HG03457 (cell line): ENCODE measurements at regions not wholly inside any gene's neighbourhood (a gene's known extent, or its start where the extent isn't known, plus 50 kb on each side); places are given as distances from the start of the nearest gene placed in this dataset.

Source experiments
- ATAC-seq: cut with Tn5 transposase; IDR thresholded peaks from one replicate; pipeline ENCODE4 v1.9.1; 2021; ENCODE audit warnings: moderate number of reproducible peaks; ENCODE audit not compliant: unreplicated experiment

DNA sequence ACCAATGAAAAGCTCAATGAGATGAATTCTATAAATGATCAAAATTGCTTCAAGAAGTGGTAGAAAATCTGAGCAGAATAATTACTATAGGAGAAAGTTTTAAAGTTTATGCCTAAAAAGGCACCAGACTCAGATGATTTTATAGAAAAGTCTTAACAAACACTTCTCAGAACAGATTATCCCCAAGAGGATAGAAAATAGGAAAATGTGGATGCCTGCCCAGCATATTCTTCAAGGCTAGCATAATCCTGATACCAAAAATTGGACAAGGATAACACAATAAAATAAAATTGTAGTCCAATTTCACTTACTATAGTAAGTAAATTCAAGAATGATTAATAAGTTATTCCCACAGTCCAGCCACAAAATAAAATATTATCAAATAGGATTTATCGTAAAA is 397.0 kb downstream of the NR2F1-AS1 start:
- ATAC-seq: no peak

DNA sequence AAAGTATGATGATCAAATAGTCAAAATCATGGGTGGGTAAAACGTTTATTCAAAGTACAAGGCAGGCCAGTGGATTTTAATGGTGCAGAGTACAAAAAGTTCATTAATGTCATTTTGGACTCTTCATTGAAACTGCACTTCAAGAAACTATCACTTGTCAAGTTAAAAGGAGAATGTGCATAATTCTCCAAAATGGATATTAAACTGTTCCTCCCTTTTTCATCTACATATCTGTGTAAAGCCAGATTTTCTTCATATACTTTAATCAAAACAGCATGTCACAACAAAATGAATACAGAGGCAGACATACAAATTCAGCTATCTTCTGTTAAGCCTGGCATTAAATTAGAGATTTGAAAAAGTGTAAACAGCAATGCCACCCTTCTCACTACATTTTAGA is 401.6 kb downstream of the NR2F1-AS1 start:
- no peak for ATAC-seq

DNA sequence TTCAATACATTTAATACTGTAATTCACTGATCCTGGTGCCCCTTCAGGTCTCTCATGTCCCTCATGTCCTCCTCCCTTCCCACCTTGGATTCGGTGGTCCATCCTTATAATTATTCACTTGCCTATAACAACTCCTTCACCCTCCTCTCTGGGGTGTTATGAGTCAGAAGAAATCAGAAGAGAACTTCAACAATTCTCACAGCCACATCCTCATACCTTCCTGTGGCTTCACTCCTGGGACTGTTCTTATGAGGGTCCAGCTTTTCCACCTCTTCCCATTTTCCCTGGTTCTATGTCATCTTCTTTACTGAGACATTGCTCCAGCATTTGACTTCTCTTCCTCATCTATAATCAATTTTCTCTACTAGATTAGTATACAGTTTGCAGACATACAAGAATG is 406.1 kb downstream of the NR2F1-AS1 start:
- no peak for ATAC-seq

DNA sequence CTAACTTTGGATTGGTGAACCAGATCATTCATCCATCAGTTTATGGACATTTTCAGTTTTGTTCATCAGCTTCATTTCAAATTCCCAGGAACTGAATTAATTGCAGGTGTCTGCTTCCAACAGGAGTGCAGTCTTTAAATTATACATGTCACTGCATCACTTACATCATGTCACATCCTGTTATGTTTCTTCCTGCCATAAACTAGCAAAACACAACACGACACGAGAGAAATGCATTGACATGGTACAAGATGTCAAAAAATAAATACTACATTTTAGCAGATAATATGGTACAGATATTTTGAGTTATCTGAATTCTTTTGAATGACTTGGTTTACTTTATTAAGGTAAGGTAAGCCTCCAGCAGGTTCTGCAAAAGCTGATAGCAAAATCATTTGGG is 415.5 kb downstream of the NR2F1-AS1 start:
- ATAC-seq: no peak

DNA sequence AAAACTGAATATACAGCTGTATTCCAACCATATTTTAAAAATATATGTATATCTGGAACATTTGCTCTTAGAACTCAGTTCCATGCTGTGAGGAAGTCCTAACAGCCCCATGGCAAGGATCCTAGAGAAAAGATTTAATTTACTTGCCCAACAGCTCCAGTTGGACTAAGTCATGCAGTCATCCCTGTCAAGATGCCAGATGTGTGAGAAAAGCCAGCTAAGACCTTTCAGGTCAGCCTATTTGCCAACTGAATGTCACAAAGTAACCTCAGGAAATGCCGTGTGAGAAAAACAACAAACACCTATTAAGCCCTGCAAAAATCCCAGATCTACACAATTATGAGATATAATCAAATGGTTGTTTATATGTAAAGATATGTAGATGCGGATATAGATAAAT is 416.3 kb downstream of the NR2F1-AS1 start:
- no peak for ATAC-seq

DNA sequence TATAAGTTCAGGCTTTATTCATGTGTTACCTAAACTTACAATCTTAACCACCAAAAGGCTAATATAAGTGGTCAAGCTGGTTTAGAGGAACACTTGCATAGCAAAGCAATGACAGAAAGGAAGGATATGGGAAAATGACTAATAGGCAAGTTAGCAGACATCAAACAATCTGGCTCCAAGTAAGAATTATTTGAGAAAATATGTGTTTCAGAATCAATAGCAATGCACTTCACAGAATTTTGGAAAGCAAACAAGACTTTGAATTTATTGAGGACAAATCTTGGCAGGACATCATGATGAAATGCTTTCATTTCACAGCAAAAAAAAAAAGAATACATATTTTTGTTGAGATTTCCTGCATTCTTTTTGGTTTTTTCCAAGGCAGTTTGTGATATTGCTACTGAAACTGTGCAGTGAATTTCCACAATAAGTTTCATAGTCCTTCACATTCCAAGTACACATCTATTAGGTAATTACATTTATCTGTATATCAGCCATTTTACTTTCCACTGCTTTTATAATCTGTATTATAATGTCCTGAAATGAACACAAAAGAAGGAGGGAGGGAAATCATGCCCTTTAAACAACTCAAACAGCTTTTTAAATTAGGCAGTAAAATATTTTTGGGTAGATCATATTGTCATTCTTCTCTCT is 417.9 kb downstream of the NR2F1-AS1 start:
- no peak for ATAC-seq

DNA sequence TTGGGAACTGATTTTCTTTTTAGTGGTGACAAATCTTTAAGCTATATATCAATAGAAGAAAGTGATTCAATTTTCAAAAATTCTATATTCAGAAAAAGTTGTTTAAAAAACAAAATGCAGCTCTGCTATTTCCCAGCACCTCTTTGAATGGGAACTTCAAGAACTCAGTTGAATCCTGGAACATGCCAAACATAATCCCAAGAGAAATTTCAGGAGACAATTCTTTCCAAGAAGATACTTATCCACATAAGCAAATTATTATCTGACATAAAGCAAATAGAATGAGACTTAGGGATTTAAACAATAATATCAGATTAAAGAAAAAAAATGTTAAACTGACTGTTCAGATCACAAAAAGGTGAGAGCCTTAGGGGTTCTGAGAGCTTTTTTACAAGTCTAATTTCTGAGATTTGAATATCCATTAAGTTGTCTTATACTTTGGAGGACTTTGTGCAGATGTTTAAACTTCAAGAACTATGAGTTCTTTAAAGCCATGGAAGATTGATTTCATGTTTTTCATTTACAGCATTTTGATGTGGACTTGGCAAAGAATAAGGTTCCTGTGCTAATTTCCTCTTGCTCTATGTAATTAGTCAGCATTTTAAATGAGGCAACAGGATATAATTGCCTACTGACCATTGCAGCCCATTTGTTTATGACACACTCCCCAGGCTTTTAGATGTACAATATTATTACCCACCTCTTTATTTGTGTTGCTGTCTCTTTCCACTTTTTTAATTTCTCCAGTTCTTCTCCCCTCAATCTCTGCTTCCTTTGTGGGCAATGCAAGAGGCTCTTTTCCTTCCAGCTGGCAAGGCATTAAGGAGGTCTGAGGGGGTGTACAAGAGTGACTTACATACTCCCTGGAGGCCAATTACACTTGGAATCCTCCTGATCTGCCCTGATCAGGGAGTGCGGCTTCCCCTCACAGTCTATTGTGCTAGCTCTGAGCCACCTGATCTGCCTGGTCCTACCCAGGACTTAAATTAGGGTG is 419.1 kb downstream of the NR2F1-AS1 start:
- ATAC-seq: no peak

DNA sequence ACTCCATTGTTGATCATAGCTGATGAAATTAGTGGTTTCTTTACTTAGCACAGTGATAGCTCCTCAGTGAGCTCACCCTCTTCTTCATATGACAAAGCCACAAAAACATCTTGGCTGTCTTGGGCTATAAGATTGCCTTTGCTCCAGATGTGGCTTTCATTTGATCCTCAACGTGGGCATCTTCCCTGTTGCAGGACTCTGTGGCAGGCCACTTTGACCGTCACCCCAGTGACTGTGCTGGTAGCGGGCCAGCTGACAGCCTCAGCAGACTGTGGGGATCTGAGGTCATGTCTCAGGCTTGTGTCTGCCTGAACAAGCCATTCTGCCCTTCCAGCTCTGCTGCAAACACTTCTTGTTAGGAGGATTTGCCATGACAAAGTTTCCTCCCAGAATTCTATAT is 422.2 kb downstream of the NR2F1-AS1 start:
- no peak for ATAC-seq

DNA sequence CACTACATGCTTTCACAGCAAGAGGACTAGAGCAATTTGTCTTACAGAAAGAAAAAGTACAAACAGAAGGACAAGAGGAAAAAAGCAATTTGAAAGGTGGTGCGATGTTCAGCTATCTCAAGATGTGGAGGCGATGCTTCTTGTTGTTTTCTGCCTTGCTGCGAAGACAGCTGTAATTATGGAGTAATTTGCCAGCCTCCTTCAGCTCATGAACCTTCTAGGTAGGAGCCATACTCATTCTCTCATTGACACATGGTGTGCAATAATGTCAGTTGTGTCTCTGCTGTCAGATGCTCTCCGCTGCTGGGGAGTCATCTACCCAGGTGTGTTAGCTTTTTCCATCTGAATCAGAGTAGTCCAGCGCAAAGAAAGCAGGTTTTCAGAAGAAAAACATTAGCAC is 424.5 kb downstream of the NR2F1-AS1 start:
- ATAC-seq: no peak

DNA sequence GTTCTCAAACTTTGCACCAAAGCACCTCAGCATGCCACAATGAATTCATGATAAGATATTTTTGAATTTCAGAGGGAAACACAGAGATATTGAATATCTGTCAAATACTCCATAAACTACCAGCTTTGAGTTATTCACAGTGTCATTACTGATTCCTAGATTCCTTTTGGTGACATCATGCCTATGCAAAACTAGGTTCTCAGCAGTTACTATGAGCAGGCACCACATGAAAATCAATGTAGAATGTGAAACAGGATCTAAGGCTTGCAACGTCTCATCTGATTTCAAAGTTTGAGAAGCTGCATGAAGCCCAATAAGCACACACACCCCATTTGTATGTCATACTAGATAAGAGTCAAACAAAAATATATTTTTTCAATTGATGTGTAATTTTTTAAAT is 426.5 kb downstream of the NR2F1-AS1 start:
- no peak for ATAC-seq

DNA sequence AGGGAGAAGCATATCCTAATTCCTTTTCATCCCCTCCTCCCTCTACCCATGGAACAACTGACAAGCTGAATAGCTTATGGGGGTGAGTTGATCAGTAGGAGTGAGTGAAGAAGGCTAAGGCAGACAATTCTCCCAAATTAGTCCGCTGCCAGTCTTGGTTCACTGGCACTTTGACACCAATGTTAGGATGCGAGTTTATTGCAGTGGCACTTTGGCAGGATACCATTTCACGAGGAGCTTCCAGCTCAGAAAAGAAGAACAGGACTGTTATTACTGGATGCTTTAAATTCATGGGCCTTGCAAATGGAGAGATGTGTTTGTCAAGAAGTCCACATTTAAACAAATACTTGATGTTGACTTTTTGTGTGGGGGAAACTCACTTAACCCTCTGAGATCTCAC is 427.6 kb downstream of the NR2F1-AS1 start:
- ATAC-seq: no peak

DNA sequence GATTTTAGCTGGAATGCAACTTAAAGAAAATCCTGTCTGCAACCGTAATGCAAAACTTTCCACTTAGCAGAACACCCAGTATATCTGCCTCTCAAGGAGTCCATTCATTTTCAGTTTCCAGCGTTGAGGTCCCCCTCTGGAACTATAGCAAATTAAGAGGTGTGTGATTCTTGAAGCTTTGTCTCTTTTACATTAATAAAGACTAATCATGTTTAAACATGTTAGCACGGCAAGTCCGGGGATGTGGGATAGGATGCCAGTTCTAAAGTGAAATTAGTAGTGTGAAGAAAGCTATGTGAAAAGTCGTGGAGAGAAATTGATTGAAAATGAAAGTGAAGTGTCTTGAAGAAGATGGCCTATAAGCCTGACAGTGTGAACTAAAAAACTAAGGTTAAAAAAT is 429.1 kb downstream of the NR2F1-AS1 start:
- ATAC-seq: no peak

DNA sequence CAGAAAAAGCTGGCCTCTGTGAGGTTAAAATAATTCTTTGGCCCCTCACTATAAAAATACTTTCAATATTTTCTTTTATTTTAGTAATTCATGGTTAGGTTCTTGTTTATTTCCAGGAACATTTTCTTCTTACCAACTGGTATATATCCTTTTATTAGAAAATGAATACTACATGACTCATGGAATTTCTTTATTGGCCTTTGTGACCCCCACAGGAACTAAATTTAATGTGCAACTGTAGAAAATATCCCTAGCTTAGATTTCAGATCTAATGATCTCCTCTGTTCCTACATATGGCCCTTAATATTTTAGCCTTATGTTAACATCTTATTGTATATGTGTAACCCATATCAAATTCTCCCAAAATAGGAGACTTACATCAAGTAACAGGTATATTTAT is 429.9 kb downstream of the NR2F1-AS1 start:
- ATAC-seq: no peak

DNA sequence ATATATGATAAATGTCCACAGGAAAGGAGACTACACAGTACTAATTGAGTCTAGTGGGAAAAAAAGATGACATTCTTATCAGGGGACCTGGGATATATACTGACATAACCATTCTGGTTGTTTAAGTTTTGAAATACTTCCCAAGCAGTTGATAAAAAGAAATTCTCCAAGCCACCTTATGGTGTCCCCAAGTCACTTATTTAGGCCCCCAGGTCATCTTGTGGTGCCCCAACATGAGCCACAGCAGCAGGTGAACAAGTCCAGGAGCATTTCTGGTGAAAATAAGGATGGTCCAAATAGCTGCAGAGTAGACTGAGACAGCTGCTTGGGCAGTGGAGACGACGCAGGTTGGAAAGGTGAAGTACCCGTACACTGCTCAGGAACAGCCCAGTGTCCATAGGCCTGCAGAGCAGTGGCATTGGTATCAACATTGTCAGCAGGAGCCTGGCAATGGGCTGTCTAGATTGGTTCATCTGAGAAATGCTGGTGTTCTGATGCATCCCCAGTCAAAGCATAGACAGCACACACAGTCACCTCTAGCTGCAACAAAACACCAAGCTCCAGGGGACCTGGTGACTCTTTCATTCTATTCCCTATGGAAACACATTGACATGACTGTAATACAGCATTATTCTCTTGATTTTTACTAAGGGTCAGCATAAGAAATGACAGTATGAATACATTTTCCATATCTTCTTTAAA is 430.6 kb downstream of the NR2F1-AS1 start:
- no peak for ATAC-seq

DNA sequence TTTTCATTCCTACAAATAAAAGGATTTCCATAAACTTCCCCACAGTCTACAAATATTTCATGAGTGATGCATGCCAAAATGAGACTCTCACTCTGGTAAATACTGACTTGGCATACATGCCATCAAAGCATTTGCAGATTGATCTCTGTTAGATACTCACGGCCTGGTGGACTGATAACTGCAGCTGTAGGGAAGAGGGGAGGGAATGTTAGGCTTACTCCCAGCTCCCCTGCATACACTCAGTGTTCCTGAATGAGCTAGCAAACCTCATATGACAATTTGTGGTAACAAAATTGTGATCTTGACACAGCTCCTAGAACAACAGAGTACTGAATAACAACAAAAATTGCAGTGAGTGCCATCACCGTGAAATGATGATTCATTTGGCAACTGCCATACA is 435.3 kb downstream of the NR2F1-AS1 start:
- no peak for ATAC-seq

DNA sequence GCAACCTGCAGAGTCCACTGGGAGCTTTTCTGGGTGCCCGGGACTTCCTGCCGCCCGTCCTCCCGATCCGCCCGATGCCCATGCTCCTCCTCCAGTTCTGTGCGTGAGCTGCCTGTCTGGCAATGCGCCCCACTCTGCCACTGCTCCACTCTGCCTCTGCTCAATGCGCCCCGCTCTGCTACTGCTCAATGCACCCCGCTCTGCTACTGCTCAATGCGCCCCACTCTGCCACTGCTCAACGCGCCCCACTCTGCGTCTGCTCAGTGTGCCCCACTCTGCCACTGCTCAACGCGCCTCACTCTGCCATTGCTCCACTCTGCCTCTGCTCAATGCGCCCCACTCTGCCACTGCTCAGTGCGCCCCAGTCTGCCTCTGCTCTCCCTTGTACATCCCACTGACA is 436.0 kb downstream of the NR2F1-AS1 start:
- no peak for ATAC-seq

DNA sequence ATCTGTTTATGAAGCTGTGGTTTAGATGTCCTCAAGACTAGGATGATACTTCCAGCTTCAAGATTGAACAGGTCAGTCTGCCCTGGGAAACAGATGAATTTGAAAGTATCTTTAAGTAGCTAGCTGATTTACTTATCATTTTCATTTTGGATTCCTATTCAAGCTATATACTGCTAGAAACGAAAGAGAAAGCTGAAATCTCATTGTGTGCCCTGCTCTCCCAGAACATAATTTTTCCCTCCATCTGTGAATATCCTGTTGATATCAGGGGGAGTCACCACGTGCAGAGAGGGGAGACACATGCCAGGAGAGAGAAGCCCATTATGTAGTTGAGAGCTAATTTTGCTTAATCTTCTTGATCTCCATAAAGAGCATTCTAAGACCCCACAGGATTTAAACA is 439.1 kb downstream of the NR2F1-AS1 start:
- no peak for ATAC-seq

DNA sequence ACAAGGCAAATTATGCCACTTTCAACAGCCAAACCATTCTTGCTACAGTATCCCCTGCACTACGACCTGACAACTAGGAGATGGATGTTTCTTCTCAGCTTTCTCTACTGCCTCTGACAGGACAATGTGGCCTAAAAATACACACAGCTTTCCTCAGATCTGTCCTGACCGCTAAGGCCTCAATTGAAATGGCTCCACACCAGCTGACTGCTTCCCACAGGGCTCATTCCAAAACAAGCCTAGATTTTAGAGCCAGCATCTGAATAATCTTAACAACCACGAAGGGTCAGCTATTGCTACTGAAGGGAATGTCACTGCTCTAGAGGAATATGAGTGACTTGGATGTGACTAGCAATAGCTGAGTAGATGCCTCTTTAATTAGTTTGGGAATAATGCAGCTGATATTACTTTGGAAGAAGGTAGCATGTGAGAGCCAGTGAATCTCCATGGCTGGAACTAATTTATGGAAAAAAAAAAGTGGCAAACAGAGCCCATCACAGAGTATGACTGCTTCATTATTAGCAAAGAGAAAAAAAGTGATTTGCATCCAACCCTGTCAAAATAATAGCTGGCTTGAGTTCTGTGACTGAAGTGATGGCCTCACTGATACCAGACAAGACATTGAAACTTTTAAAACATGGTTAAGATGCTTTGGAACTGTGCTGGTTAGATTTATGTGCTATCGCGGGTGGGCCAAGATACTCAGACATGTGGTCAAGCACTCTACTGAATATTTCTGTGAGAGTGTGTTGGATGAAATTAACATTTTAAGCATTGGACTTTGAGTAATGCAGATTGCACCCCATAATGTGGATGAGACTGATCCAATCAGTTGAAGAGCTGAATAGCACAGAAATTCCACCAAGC is 450.2 kb downstream of the NR2F1-AS1 start:
- ATAC-seq: no peak

DNA sequence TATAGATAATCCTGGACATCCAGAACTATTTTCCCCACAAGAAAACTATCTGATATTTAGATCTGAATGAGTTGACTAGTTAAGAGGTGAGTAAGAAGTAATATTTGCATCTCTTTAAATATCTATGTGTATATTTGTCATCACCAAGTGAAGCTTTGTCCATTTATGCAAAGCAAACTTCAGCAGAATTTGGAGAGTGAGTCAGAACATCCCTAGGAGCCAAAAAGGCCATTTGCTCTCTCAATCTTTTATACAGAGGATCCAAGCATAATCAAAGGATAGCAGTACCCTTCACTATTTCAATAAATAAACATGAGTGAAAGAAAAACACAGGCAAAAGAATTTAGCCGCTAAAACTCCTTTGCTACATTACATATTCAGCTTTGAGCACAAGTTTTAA is 454.4 kb downstream of the NR2F1-AS1 start:
- ATAC-seq: no peak

DNA sequence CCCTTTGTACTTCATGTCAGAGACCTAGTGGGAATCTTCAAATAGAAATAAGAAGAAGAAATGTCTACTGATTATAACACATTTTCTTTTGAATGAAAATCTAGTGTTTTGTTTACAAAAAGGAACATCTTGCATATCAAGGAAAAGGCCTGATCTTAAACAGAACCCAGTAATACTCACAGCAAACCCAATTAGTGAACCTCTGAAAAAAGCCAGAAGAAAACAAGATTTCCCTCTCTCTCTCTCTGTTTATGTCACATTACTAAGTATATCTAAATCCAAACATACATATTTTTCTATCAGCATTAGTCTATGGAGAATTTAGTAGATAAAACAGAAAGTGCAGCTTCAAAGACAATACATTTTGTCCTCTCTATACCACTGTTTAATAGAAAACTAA is 457.9 kb downstream of the NR2F1-AS1 start:
- ATAC-seq: no peak

DNA sequence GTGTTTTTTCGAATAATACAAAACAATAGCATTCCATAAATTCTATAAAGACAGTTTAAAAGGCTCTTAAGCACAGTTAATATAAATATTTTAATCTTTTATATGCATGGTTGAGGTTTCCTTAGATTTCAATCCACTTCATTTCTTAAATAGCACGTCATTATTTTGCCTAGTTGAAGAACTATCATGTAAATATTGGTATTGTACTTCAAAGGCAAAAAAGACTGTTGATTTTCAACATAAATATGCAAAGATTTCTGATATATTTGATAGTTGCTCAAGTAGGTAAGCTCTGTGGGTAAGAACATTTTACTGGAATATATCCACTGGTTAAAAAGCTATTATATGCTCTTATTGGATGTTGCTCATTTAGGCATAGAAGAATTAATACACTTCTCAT is 458.6 kb downstream of the NR2F1-AS1 start:
- ATAC-seq: no peak
